Parathyroid adenoma (tissue), 2 donors: ENCODE measurements at regions not wholly inside any gene's neighbourhood (a gene's known extent, or its start where the extent isn't known, plus 50 kb on each side); places are given as distances from the start of the nearest gene placed in this dataset.

Experiments used
- H2AFZ ChIP-seq: fragments of 300-600 bp; sonication (generic); one replicate; pipeline ENCODE4 v1.7.0; 2017; ENCODE audit warnings: antibody characterized with exemption, mild to moderate bottlenecking
- H3K27ac ChIP-seq: fragments of 300-600 bp; sonication (generic); one replicate; pipeline ENCODE4 v1.7.0; 2017
- H3K27me3 ChIP-seq: fragments of 300-600 bp; sonication (generic); one replicate; pipeline ENCODE4 v1.7.0; 2017; ENCODE audit warnings: low read length; ENCODE audit not compliant: control insufficient read depth, insufficient read depth
- H3K36me3 ChIP-seq: fragments of 300-600 bp; sonication (generic); one replicate; pipeline ENCODE4 v1.7.0; 2017; ENCODE audit warnings: low read length; ENCODE audit not compliant: control insufficient read depth, insufficient read depth
- H3K4me1 ChIP-seq: fragments of 300-600 bp; sonication (generic); one replicate; pipeline ENCODE4 v1.7.0; 2017; ENCODE audit warnings: control low read depth
- H3K4me2 ChIP-seq: fragments of 300-600 bp; sonication (generic); one replicate; pipeline ENCODE4 v1.7.0; 2017; ENCODE audit warnings: low read length
- H3K4me3 ChIP-seq: fragments of 300-600 bp; sonication (generic); one replicate; pipeline ENCODE4 v1.7.0; 2017; ENCODE audit warnings: low read depth, low read length
- H3K79me2 ChIP-seq: fragments of 300-600 bp; sonication (generic); one replicate; pipeline ENCODE4 v1.7.0; 2017; ENCODE audit warnings: control low read depth
- H3K9ac ChIP-seq: fragments of 300-600 bp; sonication (generic); one replicate; pipeline ENCODE4 v1.7.0; 2017; ENCODE audit warnings: mild to moderate bottlenecking
- H3K9me3 ChIP-seq: fragments of 300-600 bp; sonication (generic); one replicate; pipeline ENCODE4 v1.7.0; 2017; ENCODE audit warnings: low read length; ENCODE audit not compliant: control insufficient read depth
- TF ChIP-seq, protein P1 (sequence below): fragments of 300-600 bp; sonication (generic); IDR thresholded peaks from one replicate; pipeline ENCODE4 v1.7.0; 2017; ENCODE audit warnings: antibody characterized with exemption, mild to moderate bottlenecking
- donor health status: primary hyperparathyroidism.

DNA sequence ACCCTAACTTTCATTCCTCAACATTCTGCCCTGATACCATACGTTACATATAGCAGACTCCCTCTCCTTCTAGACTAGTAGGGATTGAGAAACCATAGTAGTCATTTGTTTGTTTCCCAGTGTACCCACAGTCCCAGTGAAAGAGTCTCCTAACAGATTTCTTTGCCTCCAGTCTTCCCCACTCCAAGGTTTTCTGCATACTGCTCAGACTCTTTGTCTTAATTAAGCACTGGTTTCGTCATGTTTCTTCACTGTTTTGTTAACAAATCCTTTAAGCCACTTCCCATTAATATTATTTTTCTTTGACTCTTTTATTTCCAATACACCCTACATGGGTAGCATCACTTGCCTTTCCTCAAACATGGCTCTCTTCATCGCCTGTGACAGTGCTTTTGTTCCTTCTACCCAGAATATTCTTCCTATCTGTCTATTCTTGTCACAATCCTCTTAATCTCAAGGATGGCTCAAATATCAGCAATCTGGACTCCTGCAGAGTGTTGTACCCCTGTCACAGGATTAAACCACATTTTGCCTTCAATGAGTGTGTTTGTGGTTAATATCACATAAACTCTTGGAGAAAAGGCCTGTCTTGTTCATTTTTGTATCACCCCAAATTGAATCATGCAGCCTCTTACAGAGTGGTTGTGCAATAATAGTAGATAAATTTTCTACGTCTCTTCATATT lies 92.7 kb upstream of the KLF12 start:
- Histone ChIP-seq H3K9ac (no peak overlapping the region), H3K79me2 (no peaks in the 10 kb centered on the region), H3K4me2 (no peak overlapping the region), H3K36me3 (no peaks in the 10 kb centered on the region), H3K4me1 (no peaks in the 10 kb centered on the region), H3K27me3 (no peaks in the 10 kb centered on the region), H3K9me3 (no peaks in the 10 kb centered on the region), H3K4me3 (no peak overlapping the region), H2AFZ (no peak overlapping the region), H3K27ac (no peak overlapping the region)
- TF ChIP-seq, protein P1, sequence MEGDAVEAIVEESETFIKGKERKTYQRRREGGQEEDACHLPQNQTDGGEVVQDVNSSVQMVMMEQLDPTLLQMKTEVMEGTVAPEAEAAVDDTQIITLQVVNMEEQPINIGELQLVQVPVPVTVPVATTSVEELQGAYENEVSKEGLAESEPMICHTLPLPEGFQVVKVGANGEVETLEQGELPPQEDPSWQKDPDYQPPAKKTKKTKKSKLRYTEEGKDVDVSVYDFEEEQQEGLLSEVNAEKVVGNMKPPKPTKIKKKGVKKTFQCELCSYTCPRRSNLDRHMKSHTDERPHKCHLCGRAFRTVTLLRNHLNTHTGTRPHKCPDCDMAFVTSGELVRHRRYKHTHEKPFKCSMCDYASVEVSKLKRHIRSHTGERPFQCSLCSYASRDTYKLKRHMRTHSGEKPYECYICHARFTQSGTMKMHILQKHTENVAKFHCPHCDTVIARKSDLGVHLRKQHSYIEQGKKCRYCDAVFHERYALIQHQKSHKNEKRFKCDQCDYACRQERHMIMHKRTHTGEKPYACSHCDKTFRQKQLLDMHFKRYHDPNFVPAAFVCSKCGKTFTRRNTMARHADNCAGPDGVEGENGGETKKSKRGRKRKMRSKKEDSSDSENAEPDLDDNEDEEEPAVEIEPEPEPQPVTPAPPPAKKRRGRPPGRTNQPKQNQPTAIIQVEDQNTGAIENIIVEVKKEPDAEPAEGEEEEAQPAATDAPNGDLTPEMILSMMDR = no peak

DNA sequence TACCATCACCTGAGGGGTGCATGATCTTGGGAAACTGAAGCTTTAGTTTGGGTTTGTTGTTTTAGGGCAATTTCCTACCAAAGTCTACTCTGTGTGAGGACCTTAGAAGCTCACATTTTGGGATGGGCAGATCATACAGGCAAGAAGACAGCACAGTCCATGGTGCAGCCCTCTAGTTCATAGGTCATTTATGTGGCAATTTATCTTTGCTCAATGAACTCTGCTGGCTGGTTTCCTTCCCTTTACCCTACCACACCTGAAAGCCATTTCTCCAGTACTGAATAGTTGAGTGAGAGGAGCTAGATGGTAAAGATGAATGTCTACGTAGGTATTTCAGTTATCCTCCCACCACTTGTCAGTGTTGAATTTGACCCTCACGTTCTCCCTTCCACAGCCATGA lies 87.5 kb upstream of the KLF12 start:
- Histone ChIP-seq H3K27me3 (no peaks in the 10 kb centered on the region), H3K27ac (no peak overlapping the region), H3K4me3 (no peak overlapping the region), H3K4me2 (no peak overlapping the region), H3K9me3 (no peaks in the 10 kb centered on the region), H3K36me3 (no peaks in the 10 kb centered on the region), H3K79me2 (no peaks in the 10 kb centered on the region), H3K4me1 (no peaks in the 10 kb centered on the region), H3K9ac (no peak overlapping the region), H2AFZ (no peak overlapping the region)
- TF ChIP-seq, protein P1 = no peak

DNA sequence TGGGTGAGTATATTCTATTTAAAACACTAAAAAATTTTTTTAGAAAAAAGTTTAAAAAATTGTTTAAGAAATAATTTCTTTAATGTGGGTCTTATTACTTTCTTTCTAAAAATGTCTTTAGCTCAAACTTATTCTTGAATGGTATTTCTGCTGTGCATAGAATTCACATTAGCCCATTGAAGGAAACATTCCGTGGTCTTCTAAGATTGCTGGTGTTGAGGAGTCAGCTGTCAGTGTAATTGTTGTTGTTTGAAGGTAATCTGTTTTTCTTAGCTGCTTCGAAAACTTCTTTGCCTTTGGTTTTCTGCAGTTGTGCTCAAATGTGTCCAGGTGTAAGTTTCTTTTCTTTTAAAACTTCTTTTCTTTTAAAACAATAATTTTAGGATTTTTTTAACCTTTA lies 85.4 kb upstream of the KLF12 start:
- TF ChIP-seq, protein P1 = no peak
- Histone ChIP-seq H3K9me3 (no peaks in the 10 kb centered on the region), H3K79me2 (no peaks in the 10 kb centered on the region), H3K27ac (no peak overlapping the region), H2AFZ (no peak overlapping the region), H3K9ac (no peak overlapping the region), H3K27me3 (no peaks in the 10 kb centered on the region), H3K4me3 (no peak overlapping the region), H3K4me1 (no peaks in the 10 kb centered on the region), H3K4me2 (no peak overlapping the region), H3K36me3 (no peaks in the 10 kb centered on the region)

DNA sequence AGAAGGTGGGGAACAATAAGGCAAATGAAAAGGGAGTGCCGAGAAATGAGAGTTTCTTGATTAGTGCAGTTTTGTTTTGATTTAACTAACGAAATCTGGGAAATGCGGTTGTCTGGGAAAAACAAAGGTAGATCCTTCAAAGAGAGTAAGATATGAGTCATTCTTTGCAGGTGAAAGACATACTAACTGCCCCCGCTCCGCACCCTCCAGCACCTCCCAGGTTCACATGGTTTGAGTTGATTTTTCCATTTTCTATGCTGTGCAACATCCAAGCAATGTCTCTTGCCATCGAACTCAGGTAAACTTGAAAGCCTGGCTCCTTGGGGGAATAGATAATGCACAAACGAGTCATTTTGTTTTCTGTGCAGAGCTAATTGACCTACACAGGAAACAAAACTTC lies 84.1 kb upstream of the KLF12 start:
- Histone ChIP-seq H3K79me2 (no peaks in the 10 kb centered on the region), H3K4me3 (no peak overlapping the region), H2AFZ (no peak overlapping the region), H3K9ac (no peak overlapping the region), H3K4me1 (no peaks in the 10 kb centered on the region), H3K27me3 (no peaks in the 10 kb centered on the region), H3K36me3 (no peaks in the 10 kb centered on the region), H3K27ac (no peak overlapping the region), H3K9me3 (no peaks in the 10 kb centered on the region), H3K4me2 (no peak overlapping the region)
- TF ChIP-seq, protein P1 = no peak

DNA sequence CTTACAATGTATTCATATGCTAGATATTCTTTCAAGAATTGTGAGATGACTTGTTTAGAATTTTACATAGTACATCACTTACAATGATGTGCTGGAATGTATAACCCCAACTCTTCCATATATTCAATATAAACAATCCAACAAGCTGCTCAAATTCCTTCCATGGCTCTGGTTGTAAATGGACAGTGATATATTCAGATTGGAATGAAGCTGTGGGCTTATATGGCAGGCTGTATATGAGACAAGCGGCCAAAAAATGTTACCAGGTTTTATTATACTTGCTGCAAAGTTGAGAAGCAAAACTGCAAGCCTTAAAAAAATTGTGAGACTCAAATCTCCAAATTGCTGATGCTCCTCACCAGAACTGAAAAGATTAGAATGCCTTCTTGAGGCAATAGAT lies 83.6 kb upstream of the KLF12 start:
- Histone ChIP-seq H3K79me2 (no peaks in the 10 kb centered on the region), H3K27me3 (no peaks in the 10 kb centered on the region), H3K4me2 (no peak overlapping the region), H3K36me3 (no peaks in the 10 kb centered on the region), H3K27ac (no peak overlapping the region), H3K4me3 (no peak overlapping the region), H2AFZ (no peak overlapping the region), H3K9ac (no peak overlapping the region), H3K4me1 (no peaks in the 10 kb centered on the region), H3K9me3 (no peaks in the 10 kb centered on the region)
- TF ChIP-seq, protein P1 = no peak
